HG03103 (cell line): ENCODE measurements at regions not wholly inside any gene's neighbourhood (a gene's known extent, or its start where the extent isn't known, plus 50 kb on each side); places are given as distances from the start of the nearest gene placed in this dataset.

Experiments used
- ATAC-seq: cut with Tn5 transposase; IDR thresholded peaks from one replicate; pipeline ENCODE4 v1.9.1; 2021; ENCODE audit warnings: low read depth; ENCODE audit not compliant: unreplicated experiment

DNA sequence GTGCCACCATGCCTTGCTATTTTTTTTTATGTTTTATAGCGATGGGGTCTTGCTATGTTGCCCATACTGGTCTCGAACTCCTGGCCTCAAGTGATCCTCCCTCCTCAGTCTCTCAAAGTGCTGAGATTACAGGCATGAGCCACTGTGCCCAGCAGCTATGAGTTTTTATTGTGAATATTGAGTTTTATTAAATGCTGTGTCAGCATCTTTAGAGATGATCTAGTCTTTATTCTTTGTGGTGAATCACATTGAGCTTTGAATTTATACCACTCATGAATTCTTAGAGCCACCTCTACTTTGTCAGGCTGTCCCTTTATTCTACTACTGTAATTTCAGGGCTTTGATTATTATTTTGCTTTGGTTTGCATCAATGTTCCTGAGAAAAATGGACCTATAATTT lies 428.3 kb downstream of the BTBD3 start:
- ATAC-seq, result no peak

DNA sequence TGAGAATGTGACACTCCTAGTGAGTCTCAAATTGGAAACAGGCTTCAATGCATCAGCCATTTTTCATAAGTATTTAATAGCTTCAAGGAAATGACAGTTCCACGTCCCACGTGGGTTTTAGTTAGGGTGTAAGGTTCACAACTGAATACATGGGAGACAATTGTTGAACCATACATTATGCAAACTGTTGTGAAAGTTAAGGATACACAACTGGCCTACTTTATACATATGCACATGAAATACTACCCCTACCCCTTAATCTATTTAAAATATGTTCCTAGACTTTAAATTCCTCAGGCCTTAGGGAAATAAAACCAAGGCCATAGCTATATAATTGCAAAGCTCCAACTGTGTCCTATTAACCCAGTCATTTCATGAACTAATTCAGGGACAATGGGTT lies 436.1 kb downstream of the BTBD3 start:
- ATAC-seq, result no peak

DNA sequence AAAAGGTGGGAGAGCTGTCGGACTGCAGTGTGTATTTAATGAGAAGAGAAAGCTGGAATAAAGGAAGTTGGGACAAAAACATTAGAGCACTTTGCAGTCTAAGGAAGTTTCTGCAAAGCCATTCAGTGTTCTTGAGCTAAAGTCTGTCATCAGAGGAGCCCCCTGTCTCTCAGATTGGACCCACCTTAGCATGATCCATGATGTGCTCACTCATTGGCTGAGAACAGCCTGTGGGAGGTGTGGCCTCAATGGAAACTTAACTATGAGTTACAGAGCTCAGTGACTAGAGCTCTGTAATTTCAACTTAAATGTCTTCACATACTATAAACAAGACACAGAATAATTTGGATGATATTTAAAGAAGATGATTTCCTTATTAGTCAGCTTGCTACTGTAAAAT lies 437.0 kb downstream of the BTBD3 start:
- no peak for ATAC-seq

DNA sequence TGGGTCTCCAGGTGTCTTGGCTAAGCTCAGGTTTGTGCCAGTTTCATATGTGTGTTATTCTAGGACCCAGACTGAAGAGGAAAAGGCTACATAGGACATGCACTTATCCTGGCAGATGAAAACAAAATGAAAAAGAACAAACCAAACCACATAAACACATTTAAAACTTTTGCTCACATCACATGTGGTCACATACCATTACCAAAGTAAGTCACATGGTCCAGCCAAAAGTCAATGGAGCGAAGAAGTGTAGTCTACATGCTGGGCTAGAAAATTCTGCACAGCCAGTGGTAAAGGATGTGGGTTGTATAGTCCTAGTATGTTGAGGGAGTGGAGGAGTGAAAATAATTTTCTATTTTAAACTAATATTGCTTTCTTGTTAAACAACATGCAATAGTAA lies 437.5 kb downstream of the BTBD3 start:
- no peak for ATAC-seq

DNA sequence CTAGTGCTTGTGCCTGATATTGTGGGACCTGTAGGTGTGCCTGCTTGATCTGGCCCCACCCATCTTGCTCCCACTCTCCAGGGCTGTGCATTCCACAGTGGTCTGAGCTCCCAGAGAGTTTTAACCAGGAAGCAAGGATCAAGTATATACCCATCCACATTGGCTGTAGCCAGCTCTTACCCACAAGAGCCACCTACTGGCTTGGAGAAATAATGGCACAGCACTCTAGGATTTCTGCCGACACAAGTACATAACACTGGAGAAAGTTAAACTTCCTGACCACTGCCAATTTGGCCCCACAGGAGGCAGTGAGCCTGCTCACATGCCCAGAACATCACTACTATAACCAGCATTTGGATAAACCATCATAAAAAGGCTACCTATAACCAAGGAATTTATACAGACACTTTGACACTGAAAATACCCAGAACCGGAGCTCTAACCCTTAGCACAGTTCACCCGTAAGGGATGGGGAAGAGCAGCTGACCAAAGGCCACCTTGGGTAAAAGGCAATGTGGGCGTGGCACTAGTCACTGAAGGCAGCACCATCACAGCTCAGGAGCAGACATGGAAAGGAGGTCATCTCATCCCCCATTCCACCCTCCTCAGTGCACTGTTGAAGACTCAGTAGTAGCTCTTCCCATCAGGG lies 440.4 kb downstream of the BTBD3 start:
- ATAC-seq, result no peak

DNA sequence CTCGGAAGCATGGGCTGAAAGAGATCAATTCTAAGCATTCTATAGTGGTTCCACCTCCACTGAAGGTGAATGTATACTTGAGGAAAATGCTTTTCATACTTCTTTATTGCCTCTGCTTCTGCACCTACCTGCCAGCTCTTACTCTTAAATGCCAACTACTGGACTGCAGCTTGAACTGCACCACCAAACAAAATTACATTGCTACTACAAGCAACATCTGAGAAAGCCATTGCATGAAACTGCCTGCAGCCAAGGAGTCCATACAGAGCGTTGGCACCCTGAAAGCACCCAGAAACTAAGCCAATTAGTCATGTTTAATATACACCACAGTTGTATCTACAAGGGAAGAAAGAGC lies 440.9 kb downstream of the BTBD3 start:
- ATAC-seq, result no peak

DNA sequence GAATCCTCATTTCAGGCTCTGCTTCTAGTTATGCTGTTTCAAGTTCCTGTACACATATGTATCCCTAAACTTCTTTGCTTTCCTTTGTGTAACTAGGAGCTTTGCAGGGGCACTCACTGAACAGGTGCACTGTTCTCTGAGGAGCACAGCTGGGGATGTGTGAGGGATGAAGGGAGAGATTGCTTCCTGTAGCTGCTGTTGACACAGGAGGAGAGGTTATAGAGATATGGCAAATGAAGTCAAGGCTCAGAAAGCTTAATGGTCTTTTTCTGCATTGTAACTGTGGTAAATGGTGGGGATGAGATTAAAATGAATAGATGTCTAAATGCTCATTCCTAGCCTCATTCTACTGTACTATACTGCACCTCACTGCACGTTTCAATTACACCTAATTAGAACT lies 454.3 kb downstream of the BTBD3 start:
- no peak for ATAC-seq

DNA sequence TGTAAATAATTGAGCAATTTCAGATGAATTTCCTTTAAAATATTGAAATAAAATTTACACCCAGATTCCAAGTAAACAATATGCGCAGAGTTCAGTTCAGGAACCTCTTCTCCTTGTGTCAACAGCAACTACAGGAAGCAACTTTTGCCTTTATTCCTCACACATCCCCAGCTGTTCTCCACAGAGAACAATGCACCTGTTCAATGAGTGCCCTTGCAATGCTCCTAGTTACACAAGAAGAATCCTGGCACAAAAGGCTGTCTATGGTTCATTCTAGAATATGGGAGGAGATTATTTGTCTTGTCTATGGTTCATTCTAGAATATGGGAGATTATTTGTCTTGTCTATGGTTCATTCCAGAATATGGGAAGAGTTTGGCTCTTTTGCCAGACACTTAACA lies 454.9 kb downstream of the BTBD3 start:
- ATAC-seq, result no peak

DNA sequence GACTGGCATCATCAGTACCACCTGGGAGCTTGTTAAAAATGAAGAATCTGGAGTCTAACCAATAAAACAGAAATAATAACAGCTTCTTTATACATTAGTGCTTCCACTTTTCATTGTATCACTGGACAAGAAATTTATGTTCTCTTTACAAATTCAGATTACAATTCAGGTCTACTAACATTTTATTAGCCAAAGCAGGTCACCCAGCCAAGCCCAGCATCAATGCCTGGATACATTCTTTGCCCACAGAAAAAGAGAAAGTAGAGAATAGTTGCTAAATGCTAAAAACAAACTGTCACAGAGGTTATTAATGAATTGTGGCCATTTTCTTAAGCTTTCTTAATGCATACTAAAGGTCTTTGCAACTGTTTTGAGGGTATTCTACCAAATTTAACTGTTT lies 458.3 kb downstream of the BTBD3 start:
- no peak for ATAC-seq

DNA sequence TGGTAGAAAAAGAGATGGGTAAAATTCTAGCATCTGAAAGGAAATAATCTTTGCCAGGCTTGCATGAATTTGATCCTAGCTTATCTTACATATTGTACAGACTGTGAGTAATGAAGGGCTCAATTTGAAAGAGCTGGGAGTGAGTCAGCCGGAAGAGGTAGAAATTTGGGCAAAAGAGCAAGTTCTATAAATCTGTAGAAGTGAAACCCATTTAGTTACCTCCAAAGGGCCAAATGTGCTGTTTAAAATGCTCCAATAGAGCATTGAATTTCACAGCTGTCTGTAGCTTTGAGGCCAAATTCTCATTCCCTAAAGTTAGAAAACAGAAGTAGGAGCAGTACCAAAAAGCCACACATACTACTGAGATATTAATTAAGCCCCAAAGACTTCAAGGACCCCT lies 466.1 kb downstream of the BTBD3 start:
- ATAC-seq, result no peak

DNA sequence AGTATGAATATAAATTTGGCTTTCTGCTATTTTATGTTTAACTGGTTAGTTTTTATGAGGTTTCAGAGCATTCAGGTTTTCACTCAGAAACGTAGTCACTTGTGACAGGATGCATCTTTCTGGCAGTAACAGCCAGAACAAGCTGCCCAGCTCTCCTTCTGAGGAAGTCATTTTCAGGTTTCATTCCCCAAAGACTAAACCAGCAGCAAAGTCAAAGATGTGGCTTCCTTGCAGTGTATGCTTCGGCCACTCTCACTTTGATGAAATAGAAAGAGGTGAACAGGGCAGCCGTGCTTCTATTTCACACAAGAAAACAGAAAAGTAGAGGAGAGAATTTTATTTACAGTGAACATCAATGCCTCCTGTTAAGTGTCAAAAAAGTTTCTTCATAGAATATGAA lies 469.1 kb downstream of the BTBD3 start:
- ATAC-seq, result no peak

DNA sequence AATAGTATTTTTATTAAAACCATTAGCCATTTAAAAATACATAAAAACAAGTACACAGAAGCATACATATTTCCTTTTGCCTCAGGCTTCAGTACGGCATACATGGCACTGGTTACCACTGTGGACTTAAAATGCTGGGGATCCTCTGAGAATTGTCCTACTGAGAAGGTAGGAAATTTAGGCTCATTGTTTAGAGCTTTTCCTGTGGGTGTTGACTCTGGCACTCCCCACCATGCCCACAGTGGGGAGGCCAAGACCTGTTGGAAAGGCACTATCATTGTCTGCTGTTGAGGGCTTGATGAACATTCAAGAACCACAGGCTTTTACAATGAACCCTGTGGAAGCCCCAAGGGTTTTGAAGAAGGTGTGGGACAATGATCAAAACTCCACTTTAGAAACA lies 473.4 kb downstream of the BTBD3 start:
- no peak for ATAC-seq

DNA sequence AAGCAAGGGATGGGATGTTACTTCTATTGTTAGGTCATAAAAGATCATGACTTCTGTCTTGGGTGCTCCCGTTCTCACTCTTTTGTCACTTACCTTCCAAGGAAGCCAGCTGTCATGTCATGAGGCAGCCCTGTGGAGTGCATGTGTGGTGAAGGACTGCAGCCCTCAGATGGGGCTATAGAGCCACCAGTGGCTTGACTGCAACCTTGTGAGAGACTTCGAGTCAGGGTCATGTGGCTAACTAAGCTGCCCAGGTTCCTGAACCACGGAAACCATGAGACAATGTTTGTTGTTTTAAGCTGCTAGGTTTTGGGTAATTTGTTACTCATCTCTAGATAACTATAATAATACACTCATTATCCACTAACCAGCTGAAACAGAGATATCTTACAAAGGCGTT lies 477.1 kb downstream of the BTBD3 start:
- no peak for ATAC-seq

DNA sequence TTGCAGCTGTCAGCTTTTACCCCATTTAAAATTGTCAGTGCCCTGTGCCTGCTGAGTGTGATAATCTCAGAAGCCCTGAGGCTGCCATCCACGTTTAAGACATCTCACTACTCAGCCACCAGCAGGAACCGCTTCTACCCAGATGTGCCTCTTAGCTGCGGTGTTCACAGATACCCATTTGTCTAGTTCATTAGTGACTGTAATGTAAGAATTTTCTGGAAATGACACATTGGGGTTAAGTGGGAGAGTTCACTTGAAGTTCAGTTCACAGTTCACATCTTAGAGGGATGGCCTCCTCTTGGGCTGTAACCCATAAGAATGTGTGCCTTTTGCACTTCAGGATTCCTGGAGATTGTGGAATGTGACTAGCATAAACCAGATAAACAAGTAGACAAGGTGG lies 477.7 kb downstream of the BTBD3 start:
- no peak for ATAC-seq

DNA sequence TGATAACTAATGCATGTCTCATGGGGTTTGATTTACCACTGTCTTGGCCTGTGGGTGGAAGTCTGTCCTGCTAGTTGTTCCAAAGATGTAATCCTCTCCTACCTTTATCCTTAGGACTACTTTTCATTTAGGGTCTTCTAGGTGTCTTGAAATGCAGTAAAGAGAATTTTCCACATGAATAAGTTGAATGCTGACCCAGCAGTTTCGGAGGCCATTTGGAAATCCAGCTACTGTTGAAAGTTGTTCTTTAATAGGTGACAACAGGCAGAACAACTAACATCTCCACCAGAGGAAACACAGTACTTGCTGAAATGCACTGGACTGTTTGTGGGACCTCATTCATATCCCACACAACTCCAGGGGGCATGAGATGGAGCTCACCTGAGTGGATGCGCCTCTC lies 478.1 kb downstream of the BTBD3 start:
- ATAC-seq, result no peak

DNA sequence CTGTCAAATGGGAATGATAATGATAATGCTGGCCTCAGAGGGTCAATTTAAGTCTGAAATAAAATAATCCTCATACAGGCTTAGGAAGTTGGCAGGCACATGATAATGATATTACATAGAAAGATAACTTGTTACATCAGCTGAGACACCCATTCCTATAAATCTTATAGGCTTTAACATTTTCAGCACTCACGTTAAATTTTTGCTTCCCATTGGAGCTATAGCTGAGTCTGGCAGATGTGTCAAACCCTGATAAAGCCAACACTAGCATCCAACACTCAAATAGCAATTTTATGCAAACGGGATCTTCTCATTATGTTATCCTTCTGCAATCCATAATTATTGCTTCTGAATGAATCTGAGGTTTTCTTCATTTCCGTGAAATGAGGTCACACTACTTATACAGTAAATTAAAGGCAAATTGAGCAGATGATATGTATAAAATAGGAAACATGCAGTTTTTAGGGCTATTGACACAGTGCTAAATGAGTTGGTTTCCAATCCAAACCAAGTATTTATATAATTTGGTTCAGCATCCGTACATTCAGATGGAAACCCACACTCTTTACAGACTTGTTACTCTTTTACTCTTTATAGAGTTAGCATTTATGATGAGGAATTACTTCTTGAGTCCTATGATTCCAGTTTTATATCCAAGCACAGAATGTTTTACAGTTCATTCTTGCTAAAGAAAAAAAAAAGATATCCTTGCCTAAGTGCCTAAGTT lies 481.6 kb downstream of the BTBD3 start:
- ATAC-seq, result no peak

DNA sequence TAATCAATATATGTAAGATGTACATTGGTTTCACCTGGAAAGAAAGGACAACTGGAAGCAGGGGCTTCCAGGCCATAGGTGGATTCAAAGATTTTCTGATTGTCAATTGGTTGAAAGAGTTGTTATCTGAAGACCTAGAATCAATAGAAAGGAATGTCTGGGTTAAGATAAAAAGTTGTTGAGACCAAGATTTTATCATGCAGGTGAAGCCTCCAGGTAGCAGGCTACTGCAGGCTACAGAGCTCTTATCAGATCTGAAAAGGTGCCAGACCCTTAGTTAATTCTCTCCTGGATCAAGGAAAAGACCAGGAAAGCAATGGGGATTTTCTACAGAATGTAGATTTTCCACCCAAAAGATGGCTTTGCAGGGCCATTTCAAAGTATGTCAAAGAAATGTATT lies 487.2 kb downstream of the BTBD3 start:
- no peak for ATAC-seq

DNA sequence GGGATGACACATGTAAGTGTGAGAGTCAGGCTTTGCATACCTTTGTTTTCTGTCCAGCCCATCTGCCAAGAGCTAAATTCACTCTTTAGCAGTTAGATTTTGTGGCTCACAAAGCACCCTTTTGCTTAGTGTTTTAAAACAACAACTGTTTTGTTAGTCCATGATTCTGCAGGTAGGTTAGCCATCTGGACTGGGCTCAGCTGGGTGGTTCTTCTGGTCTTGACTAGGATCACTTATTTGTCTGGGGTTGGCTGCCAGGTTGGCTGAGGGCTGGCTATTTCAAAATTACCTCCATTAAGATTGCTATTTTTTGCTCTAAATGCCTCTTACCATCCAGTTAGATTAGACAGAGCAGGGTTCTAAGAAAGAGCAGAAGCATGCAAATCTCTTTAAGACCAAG lies 489.3 kb downstream of the BTBD3 start:
- no peak for ATAC-seq

DNA sequence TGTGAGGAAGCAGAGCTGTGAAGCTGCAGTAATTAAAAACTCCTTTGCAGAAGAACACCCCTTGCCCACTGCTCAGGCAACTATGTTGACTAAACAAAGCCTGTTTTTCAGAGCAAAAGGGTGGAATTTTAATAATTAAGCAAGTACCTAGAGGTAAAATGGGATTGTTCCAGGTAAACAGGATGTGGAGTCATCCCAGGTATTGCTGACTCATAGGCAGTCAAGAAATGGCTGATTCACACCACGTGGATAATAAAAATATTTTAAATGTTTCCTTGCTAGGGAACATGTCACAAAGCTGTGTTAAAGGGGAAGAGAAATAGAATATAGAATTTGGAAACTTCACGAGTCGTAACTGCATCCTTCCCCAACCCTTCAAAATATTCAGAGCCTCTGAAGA lies 491.8 kb downstream of the BTBD3 start:
- no peak for ATAC-seq

DNA sequence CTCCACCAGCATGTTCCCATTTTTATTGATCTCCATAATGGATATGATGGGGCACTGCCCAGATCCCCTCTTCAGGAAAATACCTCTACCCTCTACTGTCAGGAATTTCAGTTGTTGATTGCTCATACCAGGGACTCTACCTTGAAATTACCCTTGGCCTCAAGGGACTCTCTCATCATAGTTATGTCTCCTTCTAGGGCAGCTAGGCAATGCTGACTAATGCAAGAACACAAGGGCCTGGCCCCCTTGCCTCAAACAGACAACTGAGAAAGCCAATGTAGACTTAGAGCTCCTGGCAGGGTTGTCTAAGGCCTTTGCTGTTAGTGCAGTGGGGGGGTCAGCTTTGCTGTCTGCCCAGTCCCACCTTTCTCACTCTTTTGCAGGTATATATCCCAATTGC lies 493.1 kb downstream of the BTBD3 start:
- ATAC-seq, result no peak

DNA sequence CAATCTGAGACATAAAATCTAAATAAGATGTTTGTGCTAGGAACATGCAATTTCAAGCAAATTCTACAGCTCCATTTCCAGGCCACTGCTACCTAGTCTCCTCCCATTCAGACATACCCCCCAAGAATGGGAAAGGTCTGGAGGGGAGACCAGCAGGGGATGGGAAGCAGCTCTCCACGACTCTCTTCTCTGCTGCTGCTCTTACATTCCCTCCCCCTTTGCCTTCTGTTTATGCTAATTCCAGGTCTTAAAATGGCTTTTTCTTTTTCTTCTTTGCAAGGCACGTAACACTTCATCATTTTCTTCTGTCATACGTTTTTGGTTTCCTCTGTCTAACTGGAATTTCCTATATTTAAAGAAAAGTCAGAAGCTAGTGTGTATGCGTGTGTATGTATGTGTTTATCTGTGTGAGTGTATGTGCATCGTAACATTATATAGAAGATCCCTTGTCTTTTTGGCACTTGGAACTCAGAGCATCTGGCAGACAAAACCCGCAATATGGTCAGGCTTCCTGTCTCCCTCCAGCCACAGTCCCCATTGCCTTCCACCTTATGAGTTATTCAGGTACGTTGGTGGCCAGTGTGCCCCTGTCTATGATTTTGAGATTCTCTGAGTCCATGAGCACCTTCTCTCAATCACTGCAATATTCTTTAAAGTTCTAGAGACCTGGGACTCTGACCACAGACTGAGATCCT lies 493.7 kb downstream of the BTBD3 start:
- no peak for ATAC-seq

DNA sequence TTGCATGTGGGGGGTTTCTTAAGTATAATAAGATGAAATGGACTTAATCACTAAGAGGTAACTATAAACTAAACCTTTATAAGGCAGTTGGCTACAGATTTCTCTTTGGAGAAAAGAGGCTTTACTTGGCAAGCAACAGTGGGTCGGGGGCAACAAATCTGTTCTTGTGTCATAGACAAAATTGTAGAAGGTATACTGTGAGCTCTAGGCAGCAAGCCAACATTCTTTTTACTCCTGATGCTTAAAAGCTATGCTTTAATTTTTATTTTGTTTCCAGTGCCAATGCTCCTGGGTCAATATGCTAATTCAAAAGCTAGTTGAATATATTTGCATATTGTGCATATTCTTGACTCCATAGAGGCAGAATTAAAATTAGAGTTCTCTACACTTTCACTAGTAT lies 495.4 kb downstream of the BTBD3 start:
- ATAC-seq, result no peak
